GM12873 (cell line): ENCODE measurements at regions not wholly inside any gene's neighbourhood (a gene's known extent, or its start where the extent isn't known, plus 50 kb on each side); places are given as distances from the start of the nearest gene placed in this dataset.

Experiments
- TF ChIP-seq, protein P1 (sequence below): IDR thresholded peaks from 2 replicates; pipeline ENCODE4 v1.5.1; 2012; ENCODE audit warnings: low read depth, mild to moderate bottlenecking, moderate library complexity, low read length, control low read depth; ENCODE audit not compliant: insufficient read depth; ENCODE audit errors: missing control alignments

DNA sequence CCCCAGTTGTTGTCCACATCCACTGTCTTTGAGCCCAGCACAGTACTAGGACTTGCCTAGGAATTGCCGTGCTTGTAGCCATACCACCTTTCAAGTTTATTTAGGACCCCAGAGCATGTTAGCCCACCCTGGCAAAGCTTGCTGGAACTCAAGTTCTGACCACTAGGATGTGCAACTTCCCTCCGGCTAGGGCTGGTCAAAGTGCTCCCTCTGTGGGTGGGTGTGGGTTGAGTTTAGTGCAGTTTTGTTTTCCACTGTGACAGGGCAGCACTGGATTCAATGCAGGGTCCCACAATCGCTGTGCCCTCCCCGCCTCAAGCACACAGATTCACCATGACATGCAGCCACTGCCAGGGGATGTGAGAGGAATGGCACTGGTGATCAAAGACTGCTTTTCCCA lies 96.0 kb downstream of the RASGEF1B start:
- TF ChIP-seq, protein P1, sequence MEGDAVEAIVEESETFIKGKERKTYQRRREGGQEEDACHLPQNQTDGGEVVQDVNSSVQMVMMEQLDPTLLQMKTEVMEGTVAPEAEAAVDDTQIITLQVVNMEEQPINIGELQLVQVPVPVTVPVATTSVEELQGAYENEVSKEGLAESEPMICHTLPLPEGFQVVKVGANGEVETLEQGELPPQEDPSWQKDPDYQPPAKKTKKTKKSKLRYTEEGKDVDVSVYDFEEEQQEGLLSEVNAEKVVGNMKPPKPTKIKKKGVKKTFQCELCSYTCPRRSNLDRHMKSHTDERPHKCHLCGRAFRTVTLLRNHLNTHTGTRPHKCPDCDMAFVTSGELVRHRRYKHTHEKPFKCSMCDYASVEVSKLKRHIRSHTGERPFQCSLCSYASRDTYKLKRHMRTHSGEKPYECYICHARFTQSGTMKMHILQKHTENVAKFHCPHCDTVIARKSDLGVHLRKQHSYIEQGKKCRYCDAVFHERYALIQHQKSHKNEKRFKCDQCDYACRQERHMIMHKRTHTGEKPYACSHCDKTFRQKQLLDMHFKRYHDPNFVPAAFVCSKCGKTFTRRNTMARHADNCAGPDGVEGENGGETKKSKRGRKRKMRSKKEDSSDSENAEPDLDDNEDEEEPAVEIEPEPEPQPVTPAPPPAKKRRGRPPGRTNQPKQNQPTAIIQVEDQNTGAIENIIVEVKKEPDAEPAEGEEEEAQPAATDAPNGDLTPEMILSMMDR, result no peak

- TF ChIP-seq, protein P1, result no peak
Measured at GRCh38 chr4:81369886-81370285, 101.8 kb downstream of the RASGEF1B start.

DNA sequence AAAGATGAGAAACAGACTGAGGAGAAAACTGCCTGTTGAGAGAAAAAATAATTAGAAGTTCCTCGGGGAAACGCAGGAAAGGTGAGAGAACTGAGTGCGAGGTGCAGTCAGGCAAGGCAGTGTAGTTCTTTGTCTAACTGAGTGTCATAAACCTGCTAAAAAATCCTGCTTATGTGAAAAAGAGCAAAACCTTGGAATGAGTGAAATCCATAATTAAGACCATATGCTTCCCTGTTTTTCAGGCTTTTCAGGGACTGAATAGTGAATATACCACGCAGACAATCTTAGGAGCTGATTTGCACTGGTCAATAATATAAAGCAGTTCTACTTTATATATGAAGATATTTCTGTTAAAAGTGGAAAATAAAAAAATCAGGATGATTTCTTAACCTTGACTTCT lies 104.9 kb downstream of the RASGEF1B start:
- TF ChIP-seq, protein P1, result no peak

GRCh38 chr4:81360737-81361136 lies 111.0 kb downstream of the RASGEF1B start:
- TF ChIP-seq, protein P1, result no peak

DNA sequence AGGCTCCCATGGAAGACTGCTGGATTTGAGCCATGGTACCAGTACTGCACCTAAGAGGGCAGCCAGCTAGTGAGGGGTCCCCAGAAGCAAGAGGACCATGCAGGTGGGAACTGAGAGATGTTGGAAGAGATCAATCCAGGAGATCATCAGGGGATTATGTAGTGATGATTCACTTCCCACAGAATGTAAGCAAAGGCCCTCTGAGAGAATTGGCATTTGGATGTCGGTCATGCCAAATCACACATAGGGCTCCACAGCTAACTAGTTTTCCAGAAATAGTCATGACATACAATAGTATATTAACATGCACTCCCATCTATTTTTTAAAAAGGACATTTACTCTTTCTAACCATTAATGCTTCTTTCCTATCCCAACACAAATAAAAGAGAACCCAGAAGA lies 112.5 kb downstream of the RASGEF1B start:
- TF ChIP-seq, protein P1, result no peak

DNA sequence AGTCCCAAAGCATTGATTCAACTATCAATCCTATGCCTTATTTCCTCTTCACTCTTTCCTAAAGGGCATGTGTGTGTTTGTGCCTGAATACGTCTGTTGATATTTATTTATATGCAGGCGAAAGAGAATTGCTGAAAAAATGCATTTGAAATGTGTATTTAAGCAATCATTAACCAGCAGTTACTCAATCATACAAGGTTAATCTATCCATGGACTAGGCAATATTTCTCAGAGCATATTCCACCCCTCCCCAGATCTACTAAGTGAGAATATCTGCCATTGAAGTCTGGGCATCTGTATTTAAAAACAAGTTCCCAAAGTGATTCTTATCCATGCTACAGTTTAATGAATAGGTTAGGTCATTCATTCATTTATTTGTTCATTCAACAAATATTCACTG lies 113.6 kb downstream of the RASGEF1B start:
- TF ChIP-seq, protein P1, result no peak

- TF ChIP-seq, protein P1, result no peak
Measured at GRCh38 chr4:81356621-81357020, 115.1 kb downstream of the RASGEF1B start.
